Activated naive CD8-positive, alpha-beta T cell treated with anti-CD3 and anti-CD28 coated beads, Interleukin-2, amount 10 ng/mL, durations not matched to agents 7 days and 5 days (primary cell): ENCODE measurements at regions not wholly inside any gene's neighbourhood (a gene's known extent, or its start where the extent isn't known, plus 50 kb on each side); places are given as distances from the start of the nearest gene placed in this dataset.

Experiments used
- ATAC-seq: fragments of 150-1000 bp; cut with Tn5 transposase; one replicate; pipeline ENCODE4 v1.10.0; 2021; ENCODE audit warnings: low read depth, moderate library complexity
- POLR2A ChIA-PET: fragments of 350-600 bp; sonication (Branson Sonifier 250); formaldehyde crosslinking; loops from one replicate; lab custom pipeline; 2021; ENCODE audit warnings: antibody characterized with exemption; lab: Charles Lee
- DNase-seq: peaks from one replicate; pipeline ENCODE4 v3.0.0; 2021
- H3K27ac Mint-ChIP-seq: one replicate; pipeline ENCODE4 v1.8.0; 2022; ENCODE audit warnings: mild to moderate bottlenecking, mixed read lengths
- H3K27me3 Mint-ChIP-seq: one replicate; pipeline ENCODE4 v1.8.0; 2022; ENCODE audit warnings: mild to moderate bottlenecking, moderate library complexity, mixed read lengths
- H3K36me3 Mint-ChIP-seq: one replicate; pipeline ENCODE4 v1.8.0; 2021; ENCODE audit warnings: mild to moderate bottlenecking, mixed read lengths
- H3K4me1 Mint-ChIP-seq: one replicate; pipeline ENCODE4 v1.8.0; 2021; ENCODE audit warnings: mixed read lengths
- H3K4me3 Mint-ChIP-seq: one replicate; pipeline ENCODE4 v1.8.0; 2022; ENCODE audit warnings: mild to moderate bottlenecking, moderate library complexity, mixed read lengths
- H3K9me3 Mint-ChIP-seq: one replicate; pipeline ENCODE4 v1.8.0; 2021; ENCODE audit warnings: mixed read lengths

DNA sequence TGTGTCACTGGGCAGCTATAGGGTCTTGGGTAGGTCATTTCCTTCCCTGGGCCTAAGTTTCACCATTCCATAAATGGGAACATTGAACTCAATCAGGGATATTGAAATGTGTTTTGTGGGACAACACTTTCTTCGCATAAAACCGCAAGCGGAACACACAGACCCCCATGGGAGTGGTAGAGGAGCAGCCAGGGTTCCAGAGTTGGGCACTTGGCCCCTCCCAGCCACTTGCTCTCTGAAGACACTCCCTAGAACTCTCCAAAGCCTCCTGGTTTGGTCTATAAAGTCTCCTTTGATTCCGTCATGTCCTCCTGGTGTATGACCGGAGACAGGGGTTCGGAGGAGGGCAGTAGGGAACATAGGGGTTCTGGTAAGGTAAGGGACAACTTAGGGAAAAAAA is 271.7 kb downstream of the UACA start:
- Mint-ChIP-seq H3K4me3 (peak overlapping the region; percentile 81), H3K9me3 (no peaks in the 10 kb centered on the region), H3K36me3 (no peaks in the 10 kb centered on the region), H3K27ac (peak overlapping the region; percentile 92), H3K27me3 (peaks cover 46% of the 10 kb centered on the region), H3K4me1 (peaks cover 81% of the 10 kb centered on the region)
- POLR2A ChIA-PET = interaction anchor here (1.1 to 3.1 kb wide), 6 partner anchors 8 to 392 kb away, joined by 3 to 18 read pairs (median 5); no protein-coding TSS in a partner anchor
- no peak for ATAC-seq
- DNase-seq = no peak

- Mint-ChIP-seq H3K36me3 (no peaks in the 10 kb centered on the region), H3K27ac (peak overlapping the region; percentile 92), H3K4me1 (peaks cover 82% of the 10 kb centered on the region), H3K4me3 (peak overlapping the region; percentile 81), H3K9me3 (no peaks in the 10 kb centered on the region), H3K27me3 (peaks cover 46% of the 10 kb centered on the region)
- POLR2A ChIA-PET = interaction anchor here (0.7 to 3.1 kb wide), 5 partner anchors 11 to 44 kb away, joined by 3 to 18 read pairs (median 6); no protein-coding TSS in a partner anchor
- ATAC-seq (no peak), DNase-seq (no peak)
Measured at GRCh38 chr15:70491201-70491621, 272.1 kb downstream of the UACA start.

DNA sequence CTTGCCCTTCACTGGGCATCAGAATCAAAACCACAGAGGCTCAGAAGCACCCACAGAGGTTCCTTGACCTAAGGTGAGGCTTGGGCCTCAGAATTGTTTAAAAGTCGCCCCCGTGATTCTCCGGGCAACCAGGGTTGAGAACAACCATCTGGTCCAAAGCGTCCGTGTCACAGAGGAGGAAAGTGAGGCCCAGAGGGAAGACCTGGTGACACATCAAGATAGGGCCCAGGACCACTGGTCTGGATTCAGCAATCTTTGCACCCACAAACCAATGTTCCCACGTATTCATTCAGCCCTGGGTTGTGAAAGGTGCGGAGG is 272.6 kb downstream of the UACA start:
- H3K27ac Mint-ChIP-seq = peak overlapping the region; percentile 92
- H3K36me3 Mint-ChIP-seq = no peaks in the 10 kb centered on the region
- no peak for ATAC-seq
- DNase-seq = no peak
- H3K4me3 Mint-ChIP-seq = peak overlapping the region; percentile 32
- H3K9me3 Mint-ChIP-seq = no peaks in the 10 kb centered on the region
- POLR2A ChIA-PET = interaction anchor here (0.7 to 3.1 kb wide), 2 partner anchors 11 to 18 kb away, joined by 3 to 18 read pairs; no protein-coding TSS in a partner anchor
- peaks cover 84% of the 10 kb centered on the region for H3K4me1 Mint-ChIP-seq
- peaks cover 45% of the 10 kb centered on the region for H3K27me3 Mint-ChIP-seq

GRCh38 chr15:70490148-70490837 is 273.1 kb downstream of the UACA start:
- Mint-ChIP-seq H3K4me3 (no peak overlapping the region), H3K4me1 (peaks cover 83% of the 10 kb centered on the region), H3K27ac (no peak overlapping the region), H3K36me3 (no peaks in the 10 kb centered on the region), H3K9me3 (no peaks in the 10 kb centered on the region), H3K27me3 (peaks cover 41% of the 10 kb centered on the region)
- ATAC-seq = no peak
- POLR2A ChIA-PET = interaction anchor here (0.5 to 3.1 kb wide), 4 partner anchors 15 to 467 kb away, joined by 3 to 18 read pairs (median 6); no protein-coding TSS in a partner anchor
- DNase-seq = no peak

DNA sequence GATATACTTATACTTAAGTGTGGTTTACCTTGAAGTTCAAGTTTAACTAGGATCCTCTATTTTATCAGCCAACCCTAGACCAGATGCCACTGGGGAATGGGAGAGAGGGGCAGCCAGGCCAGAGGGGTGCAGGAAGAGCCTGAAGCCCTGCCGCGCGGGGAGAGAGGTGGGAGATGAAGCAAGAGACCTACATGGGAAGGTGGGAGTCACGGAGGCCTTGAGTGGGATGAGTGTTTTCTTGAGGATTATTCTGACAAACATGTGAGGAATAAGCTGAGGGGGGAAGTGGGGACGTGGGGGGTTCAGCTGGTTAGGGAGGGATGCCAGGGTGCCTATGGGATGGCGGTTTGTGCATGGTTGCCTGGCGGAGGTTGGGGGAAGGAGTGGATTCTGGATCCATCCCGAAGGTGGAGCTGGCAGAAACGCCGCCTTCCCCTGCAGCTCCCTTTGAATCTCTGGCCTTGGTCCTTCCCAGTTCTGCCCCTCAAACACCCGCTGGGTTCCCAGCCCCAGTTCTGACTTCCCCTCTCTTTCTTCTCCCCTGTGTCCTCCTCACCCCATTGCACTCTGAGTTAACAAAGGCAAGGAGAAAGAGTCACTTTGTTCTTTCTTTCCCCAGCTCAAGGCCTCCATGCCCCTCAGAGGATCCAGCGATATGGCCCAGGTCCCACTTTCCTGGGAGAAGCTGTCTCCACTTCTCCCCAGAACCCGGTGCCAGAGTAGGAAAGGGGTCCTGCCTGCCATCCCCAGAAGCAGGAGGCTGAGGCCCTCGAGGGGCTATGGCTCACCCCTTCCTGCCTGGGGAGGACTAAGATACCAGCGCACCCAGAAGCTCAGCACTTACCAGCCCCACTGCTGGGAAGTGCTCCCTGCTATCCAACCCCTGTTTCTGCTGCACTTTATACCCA is 274.2 kb downstream of the UACA start:
- peaks cover 2% of the 10 kb centered on the region for H3K9me3 Mint-ChIP-seq
- DNase-seq = no peak
- peak overlapping the region; percentile 59 for H3K27ac Mint-ChIP-seq
- no peak for ATAC-seq
- H3K4me1 Mint-ChIP-seq = peaks cover 81% of the 10 kb centered on the region
- POLR2A ChIA-PET = interaction anchor here (0.5 to 1.1 kb wide), 3 partner anchors 14 to 466 kb away, joined by 3 to 8 read pairs (median 3); no protein-coding TSS in a partner anchor
- peaks cover 2% of the 10 kb centered on the region for H3K36me3 Mint-ChIP-seq
- H3K4me3 Mint-ChIP-seq = no peak overlapping the region
- H3K27me3 Mint-ChIP-seq = peaks cover 40% of the 10 kb centered on the region

DNA sequence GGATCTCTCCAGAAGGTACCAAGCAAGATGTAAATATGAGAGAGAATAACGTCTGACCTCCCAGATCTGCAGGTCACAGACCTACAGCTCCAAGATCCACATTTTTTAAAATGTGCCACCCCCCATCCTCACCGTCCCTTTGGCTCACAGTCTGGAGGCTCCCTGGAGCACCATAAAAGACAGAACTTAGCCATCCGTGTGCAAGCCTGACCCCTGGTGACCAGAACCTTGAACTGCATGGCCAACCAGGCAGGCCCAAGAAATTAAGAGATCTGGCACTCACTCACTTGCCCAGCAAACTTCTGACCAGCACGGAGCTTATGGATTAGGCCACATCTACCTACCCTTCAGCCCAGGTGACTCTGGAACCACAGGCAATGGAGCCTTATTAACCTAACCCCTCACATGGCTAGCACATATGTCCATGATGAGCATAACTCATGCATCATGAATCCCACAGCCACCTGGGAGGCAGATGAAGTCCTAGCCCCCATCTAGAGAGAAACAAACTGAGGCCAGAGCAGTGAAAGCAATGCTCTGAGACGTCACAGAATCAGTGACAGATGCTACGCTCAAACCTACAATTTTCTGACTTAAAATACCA is 275.3 kb downstream of the UACA start:
- Mint-ChIP-seq H3K27me3 (peaks cover 43% of the 10 kb centered on the region), H3K4me1 (peaks cover 70% of the 10 kb centered on the region), H3K4me3 (no peak overlapping the region), H3K9me3 (peaks cover 2% of the 10 kb centered on the region), H3K36me3 (peaks cover 2% of the 10 kb centered on the region), H3K27ac (no peak overlapping the region)
- DNase-seq (peak; percentile 82), ATAC-seq (no peak)
- POLR2A ChIA-PET = interaction anchor here (1.0 to 1.3 kb wide), 2 partner anchors 390 to 1019 kb away, joined by 3 to 5 read pairs; partner anchors contain the start of gene TLE3

DNA sequence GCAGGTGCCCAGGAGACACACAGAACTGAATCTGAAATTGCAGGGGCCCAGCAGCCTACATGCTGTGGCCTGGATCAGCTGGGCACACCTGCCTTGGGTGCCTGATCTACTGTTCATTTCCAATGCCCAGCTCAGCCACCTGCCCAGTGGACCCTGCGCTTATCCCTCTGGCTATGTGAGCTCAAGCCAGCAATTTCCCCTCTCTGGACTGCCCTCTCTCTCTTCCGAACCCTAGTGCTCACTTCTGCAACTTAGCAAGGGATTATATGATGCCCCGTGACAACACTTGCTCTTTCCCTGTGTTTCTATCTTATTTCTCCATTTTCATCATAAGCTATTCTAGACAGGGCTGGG is 276.0 kb downstream of the UACA start:
- H3K4me3 Mint-ChIP-seq = peak overlapping the region; percentile 35
- H3K27me3 Mint-ChIP-seq = peaks cover 51% of the 10 kb centered on the region
- peaks cover 69% of the 10 kb centered on the region for H3K4me1 Mint-ChIP-seq
- DNase-seq (no peak), ATAC-seq (peak; percentile 8)
- peak overlapping the region; percentile 79 for H3K27ac Mint-ChIP-seq
- peaks cover 2% of the 10 kb centered on the region for H3K9me3 Mint-ChIP-seq
- POLR2A ChIA-PET = interaction anchor here (1.0 to 1.4 kb wide), 3 partner anchors 388 to 1019 kb away, joined by 3 to 5 read pairs (median 3); partner anchors contain the start of gene TLE3
- H3K36me3 Mint-ChIP-seq = peaks cover 7% of the 10 kb centered on the region

GRCh38 chr15:70486451-70487386 is 276.6 kb downstream of the UACA start:
- Mint-ChIP-seq H3K36me3 (peaks cover 9% of the 10 kb centered on the region), H3K4me3 (peak overlapping the region; percentile 45), H3K27ac (peak overlapping the region; percentile 79), H3K4me1 (peaks cover 63% of the 10 kb centered on the region), H3K27me3 (peaks cover 57% of the 10 kb centered on the region), H3K9me3 (peaks cover 2% of the 10 kb centered on the region)
- DNase-seq (peak; percentile 77), ATAC-seq (peak; percentile 66)
- POLR2A ChIA-PET = interaction anchor here (0.6 to 1.4 kb wide), 10 partner anchors 15 to 1018 kb away, joined by 3 to 5 read pairs (median 3); partner anchors contain the start of gene TLE3

DNA sequence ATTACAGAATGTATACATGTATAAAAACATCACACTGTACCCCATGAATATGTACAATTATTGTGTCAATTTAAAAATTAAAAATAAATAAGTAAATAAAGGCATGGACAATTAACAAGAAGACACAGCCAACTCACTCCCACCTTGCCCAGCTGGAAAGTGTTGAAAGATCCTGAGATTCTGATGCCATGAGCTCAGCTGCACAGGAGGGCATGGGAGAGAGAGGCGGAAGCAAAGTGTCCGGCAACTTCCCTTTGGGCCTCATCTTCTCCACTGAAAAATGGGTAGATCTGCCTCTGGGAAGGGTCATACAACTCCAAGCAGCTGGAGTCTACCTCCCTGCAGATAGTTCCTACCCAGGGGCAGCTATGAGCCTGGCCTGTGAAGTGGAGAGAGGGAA is 277.3 kb downstream of the UACA start:
- H3K27me3 Mint-ChIP-seq = peaks cover 58% of the 10 kb centered on the region
- H3K4me1 Mint-ChIP-seq = peaks cover 56% of the 10 kb centered on the region
- H3K4me3 Mint-ChIP-seq = peak overlapping the region; percentile 45
- peak overlapping the region; percentile 79 for H3K27ac Mint-ChIP-seq
- no peak for DNase-seq
- ATAC-seq = no peak
- H3K9me3 Mint-ChIP-seq = peaks cover 2% of the 10 kb centered on the region
- POLR2A ChIA-PET = interaction anchor here (0.6 to 1.4 kb wide), 8 partner anchors 15 to 730 kb away, joined by 3 to 4 read pairs (median 3); no protein-coding TSS in a partner anchor
- H3K36me3 Mint-ChIP-seq = peaks cover 9% of the 10 kb centered on the region

DNA sequence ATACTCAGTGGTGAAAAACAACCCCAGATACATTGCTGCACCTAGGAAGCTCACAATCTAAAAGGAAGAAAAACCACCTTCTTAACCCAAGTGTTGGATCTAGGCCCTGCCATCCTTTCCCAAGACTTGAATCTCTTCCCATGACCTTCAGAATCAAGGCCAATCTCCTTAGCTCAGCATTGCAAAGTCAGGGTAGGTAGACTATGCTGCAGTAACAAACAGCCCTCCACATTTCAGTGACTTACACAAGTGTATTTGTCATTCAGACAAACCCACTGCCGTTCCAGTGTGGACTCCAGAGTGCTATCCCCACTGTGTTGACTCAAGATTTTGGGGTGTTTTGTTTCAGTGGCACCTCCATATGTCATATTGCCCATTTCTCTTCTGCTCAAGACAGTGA is 278.4 kb downstream of the UACA start:
- H3K4me3 Mint-ChIP-seq = no peak overlapping the region
- no peak overlapping the region for H3K27ac Mint-ChIP-seq
- POLR2A ChIA-PET = no interaction called here
- H3K27me3 Mint-ChIP-seq = peaks cover 52% of the 10 kb centered on the region
- ATAC-seq (no peak), DNase-seq (no peak)
- H3K4me1 Mint-ChIP-seq = peaks cover 56% of the 10 kb centered on the region
- H3K9me3 Mint-ChIP-seq = peaks cover 2% of the 10 kb centered on the region
- H3K36me3 Mint-ChIP-seq = peaks cover 9% of the 10 kb centered on the region

DNA sequence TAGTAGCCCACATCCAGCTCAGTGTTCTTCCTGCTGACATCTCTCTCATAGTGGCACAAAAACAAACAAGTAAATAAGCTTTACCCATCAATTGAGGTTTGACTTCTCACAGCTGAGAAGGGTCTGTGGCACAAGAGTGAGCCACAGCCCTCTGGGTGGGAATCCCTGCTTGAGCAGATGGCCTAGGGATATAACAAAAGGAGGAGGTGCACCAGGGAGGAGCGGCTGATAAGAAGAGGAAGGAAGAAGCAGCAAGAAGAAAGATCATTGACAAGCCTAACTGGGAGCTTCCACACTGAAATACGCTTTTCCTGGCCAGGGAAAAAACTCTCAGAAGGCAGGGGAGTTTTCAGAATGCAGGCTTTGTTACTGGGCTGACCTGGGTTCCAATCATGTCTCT is 279.8 kb downstream of the UACA start:
- H3K4me1 Mint-ChIP-seq = peaks cover 60% of the 10 kb centered on the region
- H3K36me3 Mint-ChIP-seq = peaks cover 9% of the 10 kb centered on the region
- DNase-seq = no peak
- no peak overlapping the region for H3K4me3 Mint-ChIP-seq
- H3K9me3 Mint-ChIP-seq = peaks cover 2% of the 10 kb centered on the region
- POLR2A ChIA-PET = interaction anchor here (0.8 kb wide), 1 partner anchor 9 kb away, joined by 4 read pairs; no protein-coding TSS in a partner anchor
- H3K27me3 Mint-ChIP-seq = peaks cover 39% of the 10 kb centered on the region
- ATAC-seq = no peak
- H3K27ac Mint-ChIP-seq = no peak overlapping the region
